Keratinocyte (primary cell): ENCODE measurements at regions not wholly inside any gene's neighbourhood (a gene's known extent, or its start where the extent isn't known, plus 50 kb on each side); places are given as distances from the start of the nearest gene placed in this dataset.
A peak's percentile ranks its signal among the peaks of the same experiment; 100 is the strongest.
"Not testable (repeated sequence)": the region's sequence is repeated elsewhere in the genome, so short reads cannot be mapped to it uniquely, and the experiment has no call there.

Source experiments
- DNase-seq: peaks from one replicate; pipeline ENCODE4 v3.0.0-alpha.2; 2011; ENCODE audit warnings: low read depth, missing footprints, low spot score
- FAIRE-seq: peaks from 2 replicates; lab custom pipeline; 2011; peaks lifted over from hg19 to GRCh38; lab: Jason Lieb, UNC
- H2AFZ ChIP-seq: 2 replicates; pipeline ENCODE4 v1.6.0; 2012; ENCODE audit warnings: low read length, control low read depth, inconsistent platforms; ENCODE audit not compliant: control insufficient read depth
- H3K27ac ChIP-seq: 2 replicates; pipeline ENCODE4 v1.5.1; 2011; ENCODE audit warnings: low read length; ENCODE audit not compliant: control insufficient read depth, insufficient read depth
- H3K27me3 ChIP-seq: 3 replicates; pipeline ENCODE4 v1.6.0; 2011; ENCODE audit warnings: low read length; ENCODE audit not compliant: control insufficient read depth, insufficient read depth; ENCODE audit errors: extremely low read depth
- H3K36me3 ChIP-seq, 2 experiments: 2 replicates in 1 of 2; 3 replicates in 1 of 2; pipeline ENCODE4 v1.5.1; 2011; ENCODE audit warnings: low read length in 2 of 2, mild to moderate bottlenecking in 1 of 2; ENCODE audit not compliant: control insufficient read depth in 2 of 2, insufficient read depth in 2 of 2; ENCODE audit errors: extremely low read depth in 1 of 2
- H3K4me1 ChIP-seq: 3 replicates; pipeline ENCODE4 v1.5.1; 2011; ENCODE audit warnings: low read length; ENCODE audit not compliant: control insufficient read depth, insufficient read depth; ENCODE audit errors: extremely low read depth
- H3K4me2 ChIP-seq: 3 replicates; pipeline ENCODE4 v1.6.0; 2011; ENCODE audit warnings: low read depth, low read length; ENCODE audit not compliant: control insufficient read depth, insufficient read depth; ENCODE audit errors: extremely low read depth
- H3K4me3 ChIP-seq, 3 experiments: fragments of 200-600 bp in 1 of 3; sonication (generic) in 1 of 3; 2 replicates in 2 of 3; 3 replicates in 1 of 3; pipeline ENCODE4 v1.5.1; 2011 to 2016; ENCODE audit warnings: low read length in 3 of 3, mild to moderate bottlenecking in 3 of 3, control low read depth in 2 of 3, inconsistent platforms in 1 of 3, low read depth in 1 of 3, mixed read lengths in 1 of 3, mixed run types in 1 of 3, moderate library complexity in 1 of 3; ENCODE audit not compliant: control insufficient read depth in 2 of 3, insufficient read depth in 2 of 3; ENCODE audit errors: extremely low read depth in 1 of 3
- H3K79me2 ChIP-seq: 2 replicates; pipeline ENCODE4 v1.6.0; 2012; ENCODE audit warnings: low read length; ENCODE audit not compliant: control insufficient read depth, insufficient read depth
- H3K9ac ChIP-seq: 3 replicates; pipeline ENCODE4 v1.6.0; 2011; ENCODE audit warnings: low read length; ENCODE audit not compliant: control insufficient read depth, insufficient read depth; ENCODE audit errors: extremely low read depth
- H3K9me1 ChIP-seq: 3 replicates; pipeline ENCODE4 v1.6.0; 2011; ENCODE audit warnings: low read length; ENCODE audit not compliant: control insufficient read depth, insufficient read depth; ENCODE audit errors: extremely low read depth
- H3K9me3 ChIP-seq: 2 replicates; pipeline ENCODE4 v1.5.1; 2012; ENCODE audit warnings: low read depth, low read length; ENCODE audit not compliant: control insufficient read depth
- H4K20me1 ChIP-seq: 3 replicates; pipeline ENCODE4 v1.6.0; 2011; ENCODE audit warnings: low read length; ENCODE audit not compliant: control insufficient read depth, insufficient read depth; ENCODE audit errors: extremely low read depth
- CTCF ChIP-seq, 3 experiments: IDR thresholded peaks in 1 of 3; conservative IDR thresholded peaks in 1 of 3; optimal IDR thresholded peaks in 1 of 3; 2 replicates in 2 of 3; 3 replicates in 1 of 3; pipeline versions ENCODE3 to v1.5.1; 2011; ENCODE audit warnings: low read length in 3 of 3, mild to moderate bottlenecking in 3 of 3, moderate library complexity in 2 of 3, control low read depth in 1 of 3, inconsistent platforms in 1 of 3; ENCODE audit not compliant: insufficient read depth in 2 of 3; ENCODE audit errors: extremely low read depth in 1 of 3
- EZH2 ChIP-seq: IDR thresholded peaks from one replicate; pipeline ENCODE4 v1.6.1; 2012; ENCODE audit warnings: inconsistent platforms, mild to moderate bottlenecking, low read length, moderate library complexity
- dilution Hi-C: fragments of 300-500 bp; cut with MboI; formaldehyde crosslinking; loops from one replicate; pipeline ENCODE4 v1.7.0; 2020; ENCODE audit warnings: low sequenced_read_pairs; ENCODE audit not compliant: extremely low pct_ligation_motif_present

DNA sequence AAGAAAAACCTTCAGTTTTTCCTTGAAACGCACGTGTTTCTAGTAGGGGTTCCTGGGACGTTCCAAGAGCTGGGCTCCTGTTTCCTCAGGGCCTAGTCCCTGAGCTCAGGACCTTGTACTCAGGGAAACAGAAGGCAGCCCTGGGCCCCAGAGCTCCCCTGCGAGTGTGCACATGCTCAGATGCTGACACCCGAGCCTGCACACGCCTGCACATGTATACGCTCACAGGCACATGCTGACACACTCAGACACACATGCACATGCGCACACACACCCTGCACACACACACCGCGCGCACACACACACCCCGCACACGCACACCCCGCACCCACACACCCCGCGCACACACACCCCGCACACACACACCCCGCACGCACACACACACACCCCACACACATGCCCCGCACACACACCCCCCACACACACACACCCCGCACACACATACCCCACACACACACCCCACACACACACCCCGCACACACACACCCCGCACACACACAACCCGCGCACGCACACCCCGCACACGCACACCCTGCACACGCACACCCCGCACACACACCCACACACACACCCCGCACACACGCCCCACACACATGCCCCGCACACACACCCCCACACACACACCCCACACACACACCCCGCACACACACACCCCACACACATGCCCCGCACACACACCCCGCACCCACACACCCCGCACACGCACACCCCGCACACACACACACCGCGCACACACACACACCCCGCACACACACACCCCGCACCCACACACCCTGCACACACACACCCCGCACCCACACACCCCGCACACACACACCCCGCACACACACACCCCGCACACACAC, 52.2 kb downstream of the CALML3 start:
- dilution Hi-C loops: no loop called here
- DNase-seq: no peak
- H4K20me1 ChIP-seq: no peaks in the 10 kb centered on the region
- no peak for TF ChIP-seq CTCF (optimal IDR thresholded peaks at IDR 0.05 in 1 of 3, IDR thresholded peaks at IDR 0.05 in 1 of 3, conservative IDR thresholded peaks at IDR 0.05 in 1 of 3; ENCODE audit: extremely low read depth in 1 of 3, insufficient read depth in 2 of 3, low read length in 3 of 3)
- no peak for TF ChIP-seq EZH2
- no peak overlapping the region for H3K4me3 ChIP-seq
- peak overlapping the region; percentile 54 for H2AFZ ChIP-seq
- H3K4me2 ChIP-seq: no peak overlapping the region
- no peaks in the 10 kb centered on the region for H3K27me3 ChIP-seq
- no peaks in the 10 kb centered on the region for H3K9me1 ChIP-seq
- peak overlapping the region; percentile 19 for H3K27ac ChIP-seq
- H3K9me3 ChIP-seq: no peaks in the 10 kb centered on the region
- H3K9ac ChIP-seq: peak overlapping the region; percentile 28
- peak; percentile 23 for FAIRE-seq
- no peaks in the 10 kb centered on the region for H3K79me2 ChIP-seq
- H3K36me3 ChIP-seq: no peaks in the 10 kb centered on the region
- peaks cover 18% of the 10 kb centered on the region for H3K4me1 ChIP-seq

- H3K36me3 ChIP-seq, H3K9ac ChIP-seq, H3K9me1 ChIP-seq, H2AFZ ChIP-seq, H3K79me2 ChIP-seq, H3K27me3 ChIP-seq, H3K4me2 ChIP-seq, H3K4me3 ChIP-seq, DNase-seq, H3K27ac ChIP-seq, H3K9me3 ChIP-seq, FAIRE-seq, H4K20me1 ChIP-seq, dilution Hi-C loops: not testable (repeated sequence)
- H3K4me1 ChIP-seq: peaks cover 20% of the 10 kb centered on the region
Observed at GRCh38 chr10:5580038-5580428, 55.3 kb downstream of the CALML3 start.
